NCI-H524 (cell line): ENCODE measurements at regions not wholly inside any gene's neighbourhood (a gene's known extent, or its start where the extent isn't known, plus 50 kb on each side); places are given as distances from the start of the nearest gene placed in this dataset.
"Not testable (repeated sequence)": the region's sequence is repeated elsewhere in the genome, so short reads cannot be mapped to it uniquely, and the experiment has no call there.

Source experiments
- DNase-seq, 2 experiments: peaks; one replicate each; lab custom pipeline; 2025; lab: John Stamatoyannopoulos, UW

GRCh38 chr5:87138091-87138805 lies 129.4 kb upstream of the RASA1 start:
- no peak for DNase-seq

GRCh38 chr5:87139795-87140194 lies 127.9 kb upstream of the RASA1 start:
- no peak for DNase-seq

GRCh38 chr5:87141544-87141943 lies 126.1 kb upstream of the RASA1 start:
- no peak for DNase-seq

DNA sequence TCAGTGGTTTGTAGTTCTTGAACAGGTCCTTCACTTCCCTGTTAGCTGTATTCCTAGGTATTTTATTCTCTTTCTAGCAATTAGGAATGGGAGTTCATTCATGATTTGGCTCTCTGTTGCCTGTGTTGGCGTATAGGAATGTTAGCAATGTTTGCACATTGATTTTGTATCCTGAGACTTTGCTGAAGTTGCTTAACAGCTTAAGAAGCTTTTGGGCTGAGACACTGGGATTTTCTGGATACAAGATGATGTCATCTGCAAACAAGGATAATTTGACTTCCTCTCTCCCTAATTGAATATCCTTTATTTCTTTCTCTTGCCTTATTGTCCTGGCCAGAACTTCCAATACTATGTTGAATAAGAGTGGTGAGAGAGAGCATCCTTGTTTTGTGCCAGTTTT lies 121.8 kb upstream of the RASA1 start:
- DNase-seq = not testable (repeated sequence)

DNA sequence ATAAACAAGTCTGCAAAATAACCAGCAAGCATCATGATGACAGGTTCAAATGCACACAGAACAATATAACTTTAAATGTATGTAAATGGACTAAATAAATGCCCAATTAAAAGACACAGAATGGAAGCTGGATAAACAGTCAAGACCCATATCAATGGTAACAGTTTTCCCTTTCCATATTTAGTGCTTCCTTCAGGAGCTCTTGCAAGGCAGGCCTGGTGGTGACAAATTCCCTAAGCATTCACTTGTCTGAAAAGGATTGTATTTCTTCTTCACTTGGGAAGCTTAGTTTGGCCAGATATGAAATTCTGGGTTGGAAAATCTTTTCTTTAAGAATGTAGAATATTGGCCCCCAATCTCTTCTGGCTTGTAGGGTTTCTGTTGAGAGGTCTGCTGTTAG lies 120.2 kb upstream of the RASA1 start:
- no peak for DNase-seq

- DNase-seq = no peak
Observed at GRCh38 chr5:87150630-87151029, 117.1 kb upstream of the RASA1 start.

- DNase-seq = no peak
Observed at GRCh38 chr5:87151547-87151946, 116.1 kb upstream of the RASA1 start.

- DNase-seq = no peak
Observed at GRCh38 chr5:87152886-87153285, 114.8 kb upstream of the RASA1 start.

DNA sequence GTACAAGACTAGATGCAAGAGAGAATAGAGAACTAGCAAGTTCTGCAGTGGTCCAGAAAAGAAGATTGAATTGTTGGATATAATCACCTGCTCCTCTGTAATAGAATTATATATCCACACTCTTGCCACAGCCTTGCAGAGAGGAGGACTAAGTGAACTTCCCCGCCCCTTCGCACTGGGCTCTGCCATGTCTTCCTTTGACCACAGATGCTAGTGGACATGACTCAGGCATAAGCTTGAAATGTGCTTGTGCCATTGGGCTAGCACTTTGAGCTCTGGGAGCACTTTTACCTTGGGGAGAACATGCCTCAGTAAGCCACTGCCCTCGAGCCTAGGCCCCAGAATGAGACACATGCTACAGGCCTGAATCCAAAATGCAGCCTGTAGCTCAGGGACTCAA lies 113.5 kb upstream of the RASA1 start:
- no peak for DNase-seq

DNA sequence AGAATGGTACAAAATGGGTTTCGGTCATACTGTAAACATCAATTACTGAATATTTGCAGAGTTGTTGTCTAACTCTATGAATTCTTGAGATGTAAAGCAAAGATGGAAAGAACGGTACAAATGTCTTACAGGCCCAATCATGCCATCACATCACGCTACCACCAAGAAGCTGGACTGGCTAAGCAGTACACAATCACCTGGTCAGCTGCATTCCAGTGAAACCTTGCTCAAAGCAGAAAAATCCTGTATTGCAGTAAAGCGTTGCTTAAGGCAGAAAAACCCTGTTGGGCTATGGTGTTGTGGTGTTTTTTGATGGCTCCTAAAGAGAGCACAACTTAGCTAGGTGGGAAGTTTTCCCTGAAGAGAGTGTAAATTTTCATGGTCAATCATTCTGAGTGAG lies 112.6 kb upstream of the RASA1 start:
- DNase-seq = no peak

- DNase-seq = no peak
Observed at GRCh38 chr5:87156631-87157030, 111.1 kb upstream of the RASA1 start.

GRCh38 chr5:87164409-87164808 lies 103.3 kb upstream of the RASA1 start:
- DNase-seq = no peak

DNA sequence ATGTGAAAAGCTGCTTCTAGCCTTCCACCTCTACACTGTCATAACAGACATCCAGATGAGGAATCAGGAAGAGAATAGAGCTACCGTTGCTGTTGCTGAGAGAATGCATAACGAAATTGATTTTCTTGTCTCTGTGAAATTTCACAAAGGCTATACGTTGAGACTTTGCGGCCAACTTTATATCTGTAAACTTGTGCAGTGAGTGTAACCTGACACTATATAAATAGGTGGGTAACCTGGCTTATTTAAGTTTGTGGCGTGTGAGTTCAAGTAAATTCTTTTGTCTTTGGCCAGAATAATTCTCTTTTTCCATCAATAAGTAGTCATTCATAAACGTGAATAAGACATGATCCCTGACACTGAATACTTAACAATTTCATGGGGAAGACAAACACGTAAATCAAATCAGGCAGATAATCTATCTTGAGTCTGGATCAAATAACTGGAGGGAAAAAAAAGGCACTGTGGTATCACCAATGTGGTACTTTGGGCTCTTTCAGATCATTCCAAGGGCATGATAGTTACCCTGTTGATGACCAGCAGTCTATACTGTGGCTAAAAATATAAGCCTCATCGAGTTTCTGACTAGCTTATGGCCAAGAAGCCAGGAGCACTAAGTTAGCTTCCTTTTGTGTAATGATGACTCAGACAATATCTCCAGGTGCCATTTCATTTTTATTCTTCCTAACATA lies 98.2 kb upstream of the RASA1 start:
- DNase-seq = no peak

- DNase-seq = no peak
Observed at GRCh38 chr5:87170799-87171198, 96.9 kb upstream of the RASA1 start.

DNA sequence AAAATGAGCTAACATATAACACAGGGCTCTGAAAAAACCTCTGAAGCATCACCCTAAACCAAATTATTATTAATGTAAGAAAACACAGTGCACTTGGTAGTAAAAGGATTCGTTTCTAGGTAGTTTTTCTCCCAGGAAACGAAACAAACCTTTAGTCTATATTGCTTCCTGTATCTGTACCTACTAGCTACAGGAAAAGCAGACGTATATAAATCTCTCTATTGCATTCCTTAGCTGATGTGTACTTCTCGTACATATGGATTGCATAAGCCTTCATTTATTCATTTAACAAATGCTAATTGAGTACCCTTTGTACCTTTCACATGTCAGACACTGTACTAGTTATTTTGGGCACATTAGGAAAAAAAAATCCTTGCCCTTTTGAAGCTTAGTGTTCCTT lies 85.0 kb upstream of the RASA1 start:
- no peak for DNase-seq

- DNase-seq = no peak
Observed at GRCh38 chr5:87183896-87184295, 83.8 kb upstream of the RASA1 start.

- no peak for DNase-seq
Observed at GRCh38 chr5:87184605-87185004, 83.1 kb upstream of the RASA1 start.

GRCh38 chr5:87185838-87186237 lies 81.8 kb upstream of the RASA1 start:
- no peak for DNase-seq

DNA sequence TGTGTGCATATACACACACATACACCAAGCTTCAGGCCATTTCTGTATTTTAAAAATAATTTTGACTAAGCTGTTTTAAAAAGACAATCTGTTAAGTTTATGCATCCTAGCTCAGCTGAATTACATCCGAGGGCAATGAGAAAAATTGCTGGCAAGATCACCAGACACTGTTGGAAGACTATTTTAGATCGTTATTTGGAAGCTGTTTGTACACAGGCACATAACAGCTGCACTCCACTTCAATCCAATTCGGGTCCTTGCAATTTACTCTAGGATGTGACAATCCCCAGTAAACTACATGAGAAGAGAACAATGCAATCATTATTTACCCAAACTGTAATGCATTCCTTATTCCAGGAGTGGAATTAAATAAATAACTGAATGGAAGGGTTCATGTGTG lies 79.3 kb upstream of the RASA1 start:
- no peak for DNase-seq

GRCh38 chr5:87190041-87190440 lies 77.6 kb upstream of the RASA1 start:
- no peak for DNase-seq

DNA sequence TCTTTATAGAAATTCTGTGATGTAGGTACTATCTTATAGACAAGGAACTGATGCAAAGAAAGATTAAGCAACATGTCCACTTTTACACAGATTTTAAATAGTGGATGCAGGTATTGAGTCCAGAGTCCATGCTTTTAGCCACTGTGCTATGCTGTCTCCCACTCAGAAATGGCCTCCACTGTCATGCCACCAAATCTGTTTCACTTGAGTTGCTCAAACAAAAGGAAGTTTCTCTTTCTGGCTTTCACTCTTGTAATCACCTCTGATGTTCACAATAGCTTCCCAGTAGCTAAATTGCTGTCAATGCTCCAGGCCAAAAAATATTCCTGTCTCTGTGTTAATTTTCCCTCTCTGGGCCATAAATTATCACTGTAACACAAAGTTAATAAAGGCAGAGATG lies 77.0 kb upstream of the RASA1 start:
- DNase-seq = no peak

- DNase-seq = no peak
Observed at GRCh38 chr5:87191645-87192044, 76.0 kb upstream of the RASA1 start.

DNA sequence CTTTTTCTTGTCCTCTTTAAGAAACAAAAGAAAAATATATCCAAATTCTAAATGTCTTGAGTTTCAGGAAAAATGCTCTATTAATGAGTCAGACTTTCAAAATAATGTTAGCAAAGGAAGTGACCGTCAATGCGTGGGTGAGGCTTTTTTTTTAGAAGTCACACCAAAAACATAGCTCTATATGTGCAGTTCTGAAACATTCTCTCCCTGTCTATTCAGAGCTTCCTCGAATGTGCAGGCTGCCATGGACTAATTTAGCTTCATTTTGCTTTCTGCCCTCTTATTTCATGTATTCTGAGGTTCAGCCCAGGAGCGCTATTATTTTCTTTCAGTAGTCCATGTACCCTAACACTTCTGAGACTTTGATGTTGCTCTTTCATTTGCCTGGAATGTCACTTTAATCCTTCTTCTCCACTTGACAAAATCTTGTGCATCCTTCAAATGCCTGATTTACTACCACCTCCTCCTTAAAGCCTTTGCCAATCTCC lies 72.5 kb upstream of the RASA1 start:
- no peak for DNase-seq

DNA sequence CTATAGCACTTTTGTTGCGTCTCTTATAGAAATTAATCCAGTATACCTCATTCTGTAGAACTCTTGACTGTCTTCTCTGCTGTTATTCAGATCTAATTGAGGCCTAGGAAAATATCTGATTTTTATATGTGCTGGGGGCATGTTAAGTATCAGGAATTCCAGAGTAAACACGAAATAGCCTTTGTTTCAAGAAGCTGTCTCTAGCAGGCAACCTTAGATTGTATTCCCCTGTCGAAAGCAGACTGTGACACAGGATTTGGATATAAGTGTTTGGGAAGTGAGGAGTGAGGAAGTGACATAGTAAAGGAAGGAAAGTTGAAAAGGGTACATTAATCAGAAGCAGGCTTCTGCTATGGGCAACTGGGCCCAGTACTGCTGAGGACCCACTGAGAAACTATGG lies 72.1 kb upstream of the RASA1 start:
- DNase-seq = no peak
